Hindlimb muscle (tissue), 1 donor: ENCODE measurements at regions not wholly inside any gene's neighbourhood (a gene's known extent, or its start where the extent isn't known, plus 50 kb on each side); places are given as distances from the start of the nearest gene placed in this dataset.

Experiments used
- DNase-seq: peaks from one replicate; pipeline ENCODE4 v3.0.0-alpha.2; 2013

GRCh38 chr14:35456261-35456660 lies 51.7 kb upstream of the NFKBIA start:
- no peak for DNase-seq

- DNase-seq = no peak
Observed at GRCh38 chr14:35458442-35458841, 53.9 kb upstream of the NFKBIA start.

DNA sequence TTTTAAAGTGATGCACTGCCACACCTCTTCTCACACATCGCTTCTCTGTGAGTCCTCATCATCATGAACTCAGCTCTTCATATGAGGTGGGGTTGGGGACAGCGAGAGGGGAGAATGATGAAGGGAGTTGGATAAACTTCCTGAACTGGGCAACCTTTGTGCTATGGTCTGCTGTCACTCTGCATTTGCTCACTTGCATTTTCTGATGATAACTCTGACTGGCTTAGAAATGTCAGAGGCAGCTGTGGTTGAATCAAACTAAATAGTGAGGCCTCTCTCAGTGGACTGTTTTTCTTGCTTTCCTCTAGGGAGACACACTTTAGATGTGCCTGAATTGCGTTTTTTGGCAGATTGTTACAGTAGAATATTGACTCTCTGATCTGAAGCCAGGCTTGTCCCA lies 55.2 kb upstream of the NFKBIA start:
- no peak for DNase-seq

DNA sequence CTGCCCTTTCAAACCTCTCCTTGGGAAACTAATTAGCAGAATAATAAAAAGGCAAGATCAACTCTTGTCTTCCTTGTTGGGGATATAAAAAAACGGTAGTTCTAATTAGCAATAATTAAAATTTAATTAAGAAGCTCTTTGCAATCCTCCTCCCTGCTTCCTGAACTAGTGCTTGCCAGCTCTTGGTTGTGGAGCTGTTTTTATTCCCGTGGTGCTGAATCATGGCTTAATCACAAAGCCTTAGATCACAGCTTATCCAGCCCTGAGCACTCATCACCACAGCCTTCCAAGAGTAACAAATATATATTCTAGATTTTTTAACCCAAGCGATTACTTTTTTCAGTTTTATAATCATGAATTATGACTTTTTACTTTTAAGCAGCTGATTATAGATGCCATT lies 63.2 kb upstream of the INSM2 start:
- DNase-seq = peak; percentile 1

DNA sequence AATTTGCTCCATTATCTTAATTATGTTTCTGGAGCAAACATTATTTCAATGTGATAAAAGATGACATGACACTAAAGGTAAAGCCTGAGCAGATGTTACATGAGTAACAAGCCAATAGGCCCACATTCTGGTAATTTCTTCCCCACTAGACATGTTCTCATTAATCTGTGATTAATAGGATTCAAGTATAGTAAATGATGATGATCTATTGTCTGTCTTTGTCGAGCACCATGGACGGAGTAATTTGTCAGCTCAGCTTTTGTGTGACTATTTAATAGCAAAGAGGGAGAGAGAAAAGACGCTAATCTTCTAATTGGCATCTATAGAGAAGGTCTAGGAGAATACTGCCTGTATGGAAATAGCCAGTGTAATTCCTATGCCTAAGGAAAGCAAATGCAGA lies 62.2 kb upstream of the INSM2 start:
- no peak for DNase-seq

DNA sequence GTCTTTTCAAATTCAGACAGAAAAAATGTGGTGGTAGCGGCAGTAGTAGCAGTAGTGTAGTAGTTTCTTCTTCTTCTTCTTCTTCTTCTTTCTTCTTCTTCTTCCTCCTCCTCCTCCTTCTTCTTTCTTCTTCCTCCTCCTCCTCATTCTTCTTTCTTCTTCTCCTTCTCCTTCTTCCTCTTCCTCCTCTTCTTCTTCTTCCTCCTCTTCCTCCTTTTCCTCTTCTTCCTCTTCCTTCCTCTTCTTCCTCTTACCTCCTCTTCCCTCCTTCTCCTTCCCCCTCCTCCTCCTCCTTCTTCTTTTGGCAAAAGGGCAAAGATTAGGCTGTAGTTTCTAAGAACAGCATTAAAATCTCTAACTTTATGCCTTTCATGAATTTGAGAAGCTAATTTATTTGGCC lies 59.6 kb upstream of the INSM2 start:
- DNase-seq = no peak

GRCh38 chr14:35480119-35480769 lies 53.7 kb upstream of the INSM2 start:
- DNase-seq = no peak

- no peak for DNase-seq
Observed at GRCh38 chr14:35482994-35483515, 50.9 kb upstream of the INSM2 start.
